Prostate gland (tissue), 2 donors: ENCODE measurements at regions not wholly inside any gene's neighbourhood (a gene's known extent, or its start where the extent isn't known, plus 50 kb on each side); places are given as distances from the start of the nearest gene placed in this dataset.

Source experiments
- CTCF ChIP-seq, 4 experiments: fragments of 200-600 bp in 2 of 4; fragments of 450-650 bp in 2 of 4; sonication (generic) in 2 of 4; IDR thresholded peaks; 1 replicate in 3 of 4; 2 replicates in 1 of 4; pipeline ENCODE4 v1.5.1; 2016 to 2019; ENCODE audit warnings: antibody characterized with exemption in 4 of 4, mild to moderate bottlenecking in 2 of 4, moderate library complexity in 2 of 4
- POLR2A ChIP-seq: fragments of 450-650 bp; IDR thresholded peaks from one replicate; pipeline ENCODE4 v1.6.1; 2016; ENCODE audit warnings: antibody characterized with exemption, mild to moderate bottlenecking

DNA sequence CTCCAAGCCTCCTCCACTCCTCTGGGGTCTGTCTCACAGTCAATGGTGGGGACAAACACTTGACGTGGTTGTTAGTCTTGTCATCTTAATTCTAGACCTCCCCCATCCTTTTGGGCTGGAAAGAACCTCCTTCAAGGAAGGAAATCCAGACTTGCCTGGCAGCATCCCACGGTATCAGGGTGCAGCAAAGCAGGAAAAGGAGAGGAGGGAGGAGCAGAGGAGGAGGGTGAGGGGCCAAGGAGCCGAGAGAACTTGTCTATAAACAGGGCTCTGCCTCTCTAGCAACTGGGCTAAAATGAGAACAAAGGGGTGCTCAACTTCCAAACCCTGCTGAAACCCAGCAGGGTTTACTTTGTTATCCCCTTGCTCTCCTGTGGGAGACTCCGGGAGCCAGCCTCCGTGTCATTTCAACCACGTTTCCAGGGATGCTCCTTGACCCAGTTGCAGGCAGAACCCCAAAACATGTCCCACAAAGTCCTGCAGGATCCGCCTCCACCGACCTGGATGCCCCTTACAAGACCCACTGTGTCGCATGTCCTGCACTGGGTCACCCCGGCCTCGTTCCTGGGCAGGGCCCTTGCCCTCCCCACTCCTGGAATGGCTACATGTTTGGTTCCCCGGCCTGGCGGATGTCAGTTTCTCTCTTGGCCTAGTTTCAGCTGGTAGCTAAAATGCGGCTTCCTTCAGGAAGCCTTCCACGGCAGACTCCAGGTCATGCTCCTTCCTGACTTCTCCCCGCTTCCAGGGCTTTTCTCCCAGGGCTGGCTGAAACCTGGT is 69.7 kb upstream of the MGMT start:
- TF ChIP-seq CTCF (IDR thresholded peaks at IDR 0.05) (no peak), POLR2A (no peak)
